ENCODE measurements at regions not wholly inside any gene's neighbourhood (a gene's known extent, or its start where the extent isn't known, plus 50 kb on each side); places are given as distances from the start of the nearest gene placed in this dataset.

- no peak overlapping the region for H2AFZ ChIP-seq (ENCODE audit: low read depth, low read length, severe bottlenecking)
- TF ChIP-seq CTCF (IDR thresholded peaks at IDR 0.05; ENCODE audit: insufficient read depth, low read length, poor library complexity, severe bottlenecking) (no peak), EZH2phosphoT487 (conservative IDR thresholded peaks at IDR 0.05; ENCODE audit: low read length) (no peak)
These were observed 838.1 kb upstream of the SEMA6D start for GRCh38 chr15:46879032-46879770.

GRCh38 chr15:46880791-46881190 lies 836.5 kb upstream of the SEMA6D start:
- no peaks in the 10 kb centered on the region for H3K36me3 ChIP-seq (ENCODE audit: low read length)
- H3K4me2 ChIP-seq (ENCODE audit: low read depth, low read length, poor library complexity, severe bottlenecking) = no peak overlapping the region
- H3F3A ChIP-seq (ENCODE audit: insufficient read depth) = no peaks in the 10 kb centered on the region
- no peak overlapping the region for H2AFZ ChIP-seq (ENCODE audit: low read depth, low read length, severe bottlenecking)
- H4K20me1 ChIP-seq (ENCODE audit: low read depth, low read length) = no peaks in the 10 kb centered on the region
- H3K4me3 ChIP-seq (ENCODE audit: insufficient read depth, low read length, poor library complexity, severe bottlenecking) = no peak overlapping the region
- no peak overlapping the region for H3K27ac ChIP-seq (ENCODE audit: low read depth, low read length)
- no peaks in the 10 kb centered on the region for H3K79me2 ChIP-seq (ENCODE audit: insufficient read depth, low read length)
- no peak overlapping the region for H3K9ac ChIP-seq (ENCODE audit: low read length)
- H3K9me3 ChIP-seq (ENCODE audit: insufficient read depth, low read length) = no peaks in the 10 kb centered on the region
- no peaks in the 10 kb centered on the region for H3K27me3 ChIP-seq (ENCODE audit: low read length)
- TF ChIP-seq CTCF (IDR thresholded peaks at IDR 0.05; ENCODE audit: insufficient read depth, low read length, poor library complexity, severe bottlenecking) = no peak
- TF ChIP-seq EZH2phosphoT487 (conservative IDR thresholded peaks at IDR 0.05; ENCODE audit: low read length) = no peak
- H3K9me2 ChIP-seq (replicated peaks; ENCODE audit: insufficient read depth, low read length) = no peaks in the 10 kb centered on the region

More at GRCh38 chr15:46879032-46879770, 838.1 kb upstream of the SEMA6D start:
- H3K9me2 ChIP-seq (replicated peaks; ENCODE audit: insufficient read depth, low read length) = no peaks in the 10 kb centered on the region
- no peaks in the 10 kb centered on the region for H3K9me3 ChIP-seq (ENCODE audit: insufficient read depth, low read length)
- H3K9ac ChIP-seq (ENCODE audit: low read length) = no peak overlapping the region
- no peak overlapping the region for H3K4me2 ChIP-seq (ENCODE audit: low read depth, low read length, poor library complexity, severe bottlenecking)
- H3K27ac ChIP-seq (ENCODE audit: low read depth, low read length) = no peak overlapping the region
- H3K27me3 ChIP-seq (ENCODE audit: low read length) = no peaks in the 10 kb centered on the region
- no peak overlapping the region for H3K4me3 ChIP-seq (ENCODE audit: insufficient read depth, low read length, poor library complexity, severe bottlenecking)
- H3K79me2 ChIP-seq (ENCODE audit: insufficient read depth, low read length) = no peaks in the 10 kb centered on the region
- H3K36me3 ChIP-seq (ENCODE audit: low read length) = no peaks in the 10 kb centered on the region
- no peaks in the 10 kb centered on the region for H3F3A ChIP-seq (ENCODE audit: insufficient read depth)
- no peaks in the 10 kb centered on the region for H4K20me1 ChIP-seq (ENCODE audit: low read depth, low read length)

- Histone ChIP-seq H3K79me2 (ENCODE audit: insufficient read depth, low read length) (no peaks in the 10 kb centered on the region), H3K36me3 (ENCODE audit: low read length) (no peaks in the 10 kb centered on the region), H3K27ac (ENCODE audit: low read depth, low read length) (no peak overlapping the region), H3K9ac (ENCODE audit: low read length) (no peak overlapping the region), H3K4me3 (ENCODE audit: insufficient read depth, low read length, poor library complexity, severe bottlenecking) (no peak overlapping the region), H2AFZ (ENCODE audit: low read depth, low read length, severe bottlenecking) (no peak overlapping the region), H3K9me2 (replicated peaks; ENCODE audit: insufficient read depth, low read length) (no peaks in the 10 kb centered on the region), H3K4me2 (ENCODE audit: low read depth, low read length, poor library complexity, severe bottlenecking) (no peak overlapping the region), H4K20me1 (ENCODE audit: low read depth, low read length) (no peaks in the 10 kb centered on the region), H3K27me3 (ENCODE audit: low read length) (no peaks in the 10 kb centered on the region), H3F3A (ENCODE audit: insufficient read depth) (no peaks in the 10 kb centered on the region), H3K9me3 (ENCODE audit: insufficient read depth, low read length) (no peaks in the 10 kb centered on the region)
- TF ChIP-seq EZH2phosphoT487 (conservative IDR thresholded peaks at IDR 0.05; ENCODE audit: low read length) (no peak), CTCF (IDR thresholded peaks at IDR 0.05; ENCODE audit: insufficient read depth, low read length, poor library complexity, severe bottlenecking) (no peak)
These were observed 824.6 kb upstream of the SEMA6D start for GRCh38 chr15:46892621-46893160.

Data from SU-DHL-6 (cell line).